ENCODE measurements at regions not wholly inside any gene's neighbourhood (a gene's known extent, or its start where the extent isn't known, plus 50 kb on each side); places are given as distances from the start of the nearest gene placed in this dataset.

- DNase-seq: no peak
- ChIA-PET POLR2A (no interaction called here), CTCF (no interaction called here)
- Mint-ChIP-seq H3K27me3 (no peaks in the 10 kb centered on the region), H3K4me1 (no peaks in the 10 kb centered on the region), H3K27ac (no peak overlapping the region), H3K36me3 (no peaks in the 10 kb centered on the region), H3K9me3 (peaks cover 3 to 9% (median 5%) of the 10 kb centered on the region in 5 donors), H3K4me3 (no peak overlapping the region)
- no peaks in the 10 kb centered on the region for H3K9me3 ChIP-seq (ENCODE audit: low read length)
- no peaks in the 10 kb centered on the region for H3K36me3 ChIP-seq (ENCODE audit: insufficient read depth, low read length)
- H3K4me3 ChIP-seq (ENCODE audit: low read length): no peak overlapping the region
- no peaks in the 10 kb centered on the region for H3K4me1 ChIP-seq (ENCODE audit: insufficient read depth, low read length)
- no peak overlapping the region for H3K27ac ChIP-seq (ENCODE audit: low read depth, low read length)
- no peaks in the 10 kb centered on the region for H3K27me3 ChIP-seq (ENCODE audit: insufficient read depth, low read length, poor library complexity, severe bottlenecking)
Observed at GRCh38 chr1:79204779-79205479, 198.4 kb upstream of the ADGRL4 start.

- ChIA-PET CTCF (no interaction called here), POLR2A (no interaction called here)
- H3K27me3 Mint-ChIP-seq: no peaks in the 10 kb centered on the region
- no peak overlapping the region for H3K4me3 Mint-ChIP-seq
- H3K4me1 Mint-ChIP-seq: no peaks in the 10 kb centered on the region
- Histone ChIP-seq H3K36me3 (ENCODE audit: insufficient read depth, low read length) (no peaks in the 10 kb centered on the region), H3K27ac (ENCODE audit: low read depth, low read length) (no peak overlapping the region), H3K9me3 (ENCODE audit: low read length) (no peaks in the 10 kb centered on the region), H3K4me1 (ENCODE audit: insufficient read depth, low read length) (no peaks in the 10 kb centered on the region), H3K27me3 (ENCODE audit: insufficient read depth, low read length, poor library complexity, severe bottlenecking) (no peaks in the 10 kb centered on the region), H3K4me3 (ENCODE audit: low read length) (no peak overlapping the region)
- H3K27ac Mint-ChIP-seq: no peak overlapping the region
- peaks cover 0 to 20% (median 7%) of the 10 kb centered on the region in 5 donors for H3K9me3 Mint-ChIP-seq
- no peak for DNase-seq
- no peaks in the 10 kb centered on the region for H3K36me3 Mint-ChIP-seq
Observed at GRCh38 chr1:79198832-79199231, 192.3 kb upstream of the ADGRL4 start.

GRCh38 chr1:79197421-79197820, 190.9 kb upstream of the ADGRL4 start:
- H3K36me3 ChIP-seq (ENCODE audit: insufficient read depth, low read length): no peaks in the 10 kb centered on the region
- H3K27me3 ChIP-seq (ENCODE audit: insufficient read depth, low read length, poor library complexity, severe bottlenecking): no peaks in the 10 kb centered on the region
- no peaks in the 10 kb centered on the region for H3K36me3 Mint-ChIP-seq
- H3K27ac Mint-ChIP-seq: no peak overlapping the region
- no peaks in the 10 kb centered on the region for H3K9me3 ChIP-seq (ENCODE audit: low read length)
- no peak overlapping the region for H3K4me3 ChIP-seq (ENCODE audit: low read length)
- no peaks in the 10 kb centered on the region for H3K27me3 Mint-ChIP-seq
- H3K4me3 Mint-ChIP-seq: no peak overlapping the region
- no peaks in the 10 kb centered on the region for H3K4me1 Mint-ChIP-seq
- H3K4me1 ChIP-seq (ENCODE audit: insufficient read depth, low read length): no peaks in the 10 kb centered on the region
- ChIA-PET POLR2A (no interaction called here), CTCF (no interaction called here)
- no peak for DNase-seq
- no peak overlapping the region for H3K27ac ChIP-seq (ENCODE audit: low read depth, low read length)
- peaks cover 0 to 20% (median 8%) of the 10 kb centered on the region in 5 donors for H3K9me3 Mint-ChIP-seq

- no peaks in the 10 kb centered on the region for H3K36me3 Mint-ChIP-seq
- Histone ChIP-seq H3K36me3 (ENCODE audit: insufficient read depth, low read length) (no peaks in the 10 kb centered on the region), H3K4me3 (ENCODE audit: low read length) (no peak overlapping the region), H3K27ac (ENCODE audit: low read depth, low read length) (no peak overlapping the region), H3K27me3 (ENCODE audit: insufficient read depth, low read length, poor library complexity, severe bottlenecking) (no peaks in the 10 kb centered on the region), H3K9me3 (ENCODE audit: low read length) (no peaks in the 10 kb centered on the region), H3K4me1 (ENCODE audit: insufficient read depth, low read length) (no peaks in the 10 kb centered on the region)
- no peaks in the 10 kb centered on the region for H3K4me1 Mint-ChIP-seq
- no peaks in the 10 kb centered on the region for H3K27me3 Mint-ChIP-seq
- H3K4me3 Mint-ChIP-seq: no peak overlapping the region
- no peak overlapping the region for H3K27ac Mint-ChIP-seq
- CTCF ChIA-PET: no interaction called here
- POLR2A ChIA-PET: no interaction called here
- no peak for DNase-seq
- peaks cover 0 to 25% (median 6%) of the 10 kb centered on the region in 5 donors for H3K9me3 Mint-ChIP-seq
Observed at GRCh38 chr1:79196211-79196610, 189.7 kb upstream of the ADGRL4 start.

- Mint-ChIP-seq H3K27me3 (no peaks in the 10 kb centered on the region), H3K27ac (no peak overlapping the region), H3K4me3 (no peak overlapping the region), H3K9me3 (peaks cover 0 to 17% (median 9%) of the 10 kb centered on the region in 5 donors), H3K4me1 (no peaks in the 10 kb centered on the region), H3K36me3 (no peaks in the 10 kb centered on the region)
- CTCF ChIA-PET: no interaction called here
- DNase-seq: no peak
- POLR2A ChIA-PET: no interaction called here
- Histone ChIP-seq H3K36me3 (ENCODE audit: insufficient read depth, low read length) (no peaks in the 10 kb centered on the region), H3K4me3 (ENCODE audit: low read length) (no peak overlapping the region), H3K4me1 (ENCODE audit: insufficient read depth, low read length) (no peaks in the 10 kb centered on the region), H3K27ac (ENCODE audit: low read depth, low read length) (no peak overlapping the region), H3K9me3 (ENCODE audit: low read length) (no peaks in the 10 kb centered on the region), H3K27me3 (ENCODE audit: insufficient read depth, low read length, poor library complexity, severe bottlenecking) (no peaks in the 10 kb centered on the region)
Observed at GRCh38 chr1:79193211-79194079, 186.9 kb upstream of the ADGRL4 start.

GRCh38 chr1:79190074-79190473, 183.5 kb upstream of the ADGRL4 start:
- Mint-ChIP-seq H3K9me3 (peaks cover 0 to 16% (median 9%) of the 10 kb centered on the region in 5 donors), H3K27ac (no peak overlapping the region), H3K36me3 (no peaks in the 10 kb centered on the region), H3K27me3 (no peaks in the 10 kb centered on the region), H3K4me3 (no peak overlapping the region), H3K4me1 (no peaks in the 10 kb centered on the region)
- H3K4me1 ChIP-seq (ENCODE audit: insufficient read depth, low read length): no peaks in the 10 kb centered on the region
- POLR2A ChIA-PET: no interaction called here
- DNase-seq: no peak
- no peak overlapping the region for H3K4me3 ChIP-seq (ENCODE audit: low read length)
- H3K9me3 ChIP-seq (ENCODE audit: low read length): no peaks in the 10 kb centered on the region
- CTCF ChIA-PET: no interaction called here
- H3K27me3 ChIP-seq (ENCODE audit: insufficient read depth, low read length, poor library complexity, severe bottlenecking): no peaks in the 10 kb centered on the region
- no peak overlapping the region for H3K27ac ChIP-seq (ENCODE audit: low read depth, low read length)
- H3K36me3 ChIP-seq (ENCODE audit: insufficient read depth, low read length): no peaks in the 10 kb centered on the region

- CTCF ChIA-PET: no interaction called here
- Histone ChIP-seq H3K9me3 (ENCODE audit: low read length) (no peaks in the 10 kb centered on the region), H3K36me3 (ENCODE audit: insufficient read depth, low read length) (no peaks in the 10 kb centered on the region), H3K27ac (ENCODE audit: low read depth, low read length) (no peak overlapping the region), H3K4me1 (ENCODE audit: insufficient read depth, low read length) (no peaks in the 10 kb centered on the region), H3K27me3 (ENCODE audit: insufficient read depth, low read length, poor library complexity, severe bottlenecking) (no peaks in the 10 kb centered on the region), H3K4me3 (ENCODE audit: low read length) (no peak overlapping the region)
- Mint-ChIP-seq H3K4me3 (no peak overlapping the region), H3K4me1 (no peaks in the 10 kb centered on the region), H3K36me3 (no peaks in the 10 kb centered on the region), H3K27me3 (no peaks in the 10 kb centered on the region), H3K9me3 (peaks cover 0 to 13% (median 5%) of the 10 kb centered on the region in 5 donors), H3K27ac (no peak overlapping the region)
- DNase-seq: no peak
- POLR2A ChIA-PET: no interaction called here
Observed at GRCh38 chr1:79188337-79188736, 181.8 kb upstream of the ADGRL4 start.

- Histone ChIP-seq H3K36me3 (ENCODE audit: insufficient read depth, low read length) (no peaks in the 10 kb centered on the region), H3K4me1 (ENCODE audit: insufficient read depth, low read length) (no peaks in the 10 kb centered on the region), H3K27me3 (ENCODE audit: insufficient read depth, low read length, poor library complexity, severe bottlenecking) (no peaks in the 10 kb centered on the region), H3K27ac (ENCODE audit: low read depth, low read length) (no peak overlapping the region), H3K4me3 (ENCODE audit: low read length) (no peak overlapping the region), H3K9me3 (ENCODE audit: low read length) (no peaks in the 10 kb centered on the region)
- H3K9me3 Mint-ChIP-seq: peaks cover 0 to 8% (median 2%) of the 10 kb centered on the region in 5 donors
- ChIA-PET POLR2A (no interaction called here), CTCF (no interaction called here)
- H3K4me1 Mint-ChIP-seq: no peaks in the 10 kb centered on the region
- no peaks in the 10 kb centered on the region for H3K36me3 Mint-ChIP-seq
- DNase-seq: no peak
- no peak overlapping the region for H3K27ac Mint-ChIP-seq
- no peak overlapping the region for H3K4me3 Mint-ChIP-seq
- H3K27me3 Mint-ChIP-seq: no peaks in the 10 kb centered on the region
Observed at GRCh38 chr1:79186260-79186659, 179.7 kb upstream of the ADGRL4 start.
